GM19035 (cell line): ENCODE measurements at regions not wholly inside any gene's neighbourhood (a gene's known extent, or its start where the extent isn't known, plus 50 kb on each side); places are given as distances from the start of the nearest gene placed in this dataset.

Source experiments
- ATAC-seq: cut with Tn5 transposase; IDR thresholded peaks from one replicate; pipeline ENCODE4 v1.9.1; 2021; ENCODE audit not compliant: unreplicated experiment

- peak; percentile 65 for ATAC-seq
Observed at GRCh38 chr11:92775003-92775676, 194.3 kb upstream of the MTNR1B start.

- no peak for ATAC-seq
Observed at GRCh38 chr11:92776676-92777075, 192.8 kb upstream of the MTNR1B start.

GRCh38 chr11:92779746-92780145, 189.7 kb upstream of the MTNR1B start:
- ATAC-seq, result no peak

- no peak for ATAC-seq
Observed at GRCh38 chr11:92781151-92781550, 188.3 kb upstream of the MTNR1B start.

- no peak for ATAC-seq
Observed at GRCh38 chr11:92782806-92783205, 186.6 kb upstream of the MTNR1B start.

GRCh38 chr11:92784331-92784730, 185.1 kb upstream of the MTNR1B start:
- ATAC-seq, result no peak

- ATAC-seq, result no peak
Observed at GRCh38 chr11:92787638-92788037, 181.8 kb upstream of the MTNR1B start.

GRCh38 chr11:92789761-92790160, 179.7 kb upstream of the MTNR1B start:
- ATAC-seq, result no peak

GRCh38 chr11:92790366-92790765, 179.1 kb upstream of the MTNR1B start:
- no peak for ATAC-seq

GRCh38 chr11:92790926-92791616, 178.4 kb upstream of the MTNR1B start:
- ATAC-seq, result no peak

- ATAC-seq, result no peak
Observed at GRCh38 chr11:92791886-92792285, 177.6 kb upstream of the MTNR1B start.

- ATAC-seq, result no peak
Observed at GRCh38 chr11:92793189-92793588, 176.3 kb upstream of the MTNR1B start.

- no peak for ATAC-seq
Observed at GRCh38 chr11:92794783-92795182, 174.7 kb upstream of the MTNR1B start.

GRCh38 chr11:92796744-92797143, 172.7 kb upstream of the MTNR1B start:
- no peak for ATAC-seq

GRCh38 chr11:92797874-92798273, 171.6 kb upstream of the MTNR1B start:
- ATAC-seq, result no peak

GRCh38 chr11:92801685-92802084, 167.8 kb upstream of the MTNR1B start:
- ATAC-seq, result no peak

- ATAC-seq, result no peak
Observed at GRCh38 chr11:92802644-92803043, 166.8 kb upstream of the MTNR1B start.

- ATAC-seq, result no peak
Observed at GRCh38 chr11:92803391-92803790, 166.1 kb upstream of the MTNR1B start.

- no peak for ATAC-seq
Observed at GRCh38 chr11:92804388-92804966, 165.0 kb upstream of the MTNR1B start.

- no peak for ATAC-seq
Observed at GRCh38 chr11:92808022-92808421, 161.4 kb upstream of the MTNR1B start.

- ATAC-seq, result no peak
Observed at GRCh38 chr11:92810423-92811064, 158.9 kb upstream of the MTNR1B start.

GRCh38 chr11:92811341-92811740, 158.1 kb upstream of the MTNR1B start:
- ATAC-seq, result no peak
